Adrenal gland (tissue), 9 donors: ENCODE measurements at regions not wholly inside any gene's neighbourhood (a gene's known extent, or its start where the extent isn't known, plus 50 kb on each side); places are given as distances from the start of the nearest gene placed in this dataset.
"Not testable (repeated sequence)": the region's sequence is repeated elsewhere in the genome, so short reads cannot be mapped to it uniquely, and the experiment has no call there.

Experiments used
- DNase-seq, 7 donors: peaks; one replicate each; pipeline ENCODE4 v3.0.0-alpha.2; 2019 to 2020
- H3K27ac ChIP-seq, 5 donors: fragments of 200-600 bp; sonication (generic) in 4 of 5; 1 replicate in 3 of 5; 2 replicates in 2 of 5; pipeline versions ENCODE4 v1.5.1 to v1.8.0; 2016 to 2020; ENCODE audit warnings: mild to moderate bottlenecking in 1 of 5
- H3K27me3 ChIP-seq: fragments of 200-600 bp; 2 replicates; pipeline ENCODE4 v1.8.0; 2021
- H3K36me3 ChIP-seq, 2 donors: fragments of 200-600 bp; replicated peaks in 1 of 2; 1 replicate in 1 of 2; 2 replicates in 1 of 2; pipeline versions ENCODE4 v1.5.1 to v1.8.0; 2018 to 2022
- H3K4me1 ChIP-seq, 2 donors: fragments of 200-600 bp; replicated peaks in 1 of 2; 1 replicate in 1 of 2; 2 replicates in 1 of 2; pipeline versions ENCODE4 v1.5.1 to v1.8.0; 2018 to 2021
- H3K4me3 ChIP-seq, 4 donors: fragments of 200-600 bp; sonication (generic) in 3 of 4; one replicate each; pipeline ENCODE4 v1.5.1; 2016 to 2018
- H3K9me3 ChIP-seq, 3 donors: fragments of 200-600 bp; sonication (generic) in 1 of 3; replicated peaks in 1 of 3; 1 replicate in 2 of 3; 2 replicates in 1 of 3; pipeline versions ENCODE4 v1.5.1 to v1.8.0; 2016 to 2021
- POLR2A ChIP-seq, 2 donors: fragments of 450-650 bp; IDR thresholded peaks; one replicate each; pipeline ENCODE4 v1.6.1; 2017; ENCODE audit warnings: antibody characterized with exemption in 2 of 2, mild to moderate bottlenecking in 2 of 2, moderate library complexity in 1 of 2
- WGBS, 4 donors: extraction: QIAGEN DNeasy Blood & Tissue Kit in 2 of 4; methylation state at CpG; one replicate each; pipeline versions ENCODE4 v1.1.5 to v1.1.7; 2013 to 2017; 5-methylcytosine and 5-hydroxymethylcytosine counted together
- intact Hi-C, 2 donors: fragments of 100-400 bp; cut with DNase I; formaldehyde crosslinking; loops; one replicate each; pipeline versions ENCODE4 v1.14.1 to v1.15.0; 2022 to 2023
- TF ChIP-seq, protein P1 (sequence below), 6 experiments: fragments of 450-650 bp in 4 of 6; fragments of 200-600 bp in 2 of 6; sonication (generic) in 1 of 6; IDR thresholded peaks; 1 replicate in 5 of 6; 2 replicates in 1 of 6; pipeline versions ENCODE4 v1.5.1 to v1.8.0; 2016 to 2021; ENCODE audit warnings: antibody characterized with exemption in 6 of 6, mild to moderate bottlenecking in 2 of 6, moderate library complexity in 1 of 6
- donor health status: healthy with polysubstance abuse.
- donor health status: Bipolar disorder and iron deficiency.
- donor health status: DM: yes; HTN: yes; CAD: no.
- donor health status: DM: no; HTN: no; CAD: no.
- donor health status: DM: no; HTN: no; CAD: no.

DNA sequence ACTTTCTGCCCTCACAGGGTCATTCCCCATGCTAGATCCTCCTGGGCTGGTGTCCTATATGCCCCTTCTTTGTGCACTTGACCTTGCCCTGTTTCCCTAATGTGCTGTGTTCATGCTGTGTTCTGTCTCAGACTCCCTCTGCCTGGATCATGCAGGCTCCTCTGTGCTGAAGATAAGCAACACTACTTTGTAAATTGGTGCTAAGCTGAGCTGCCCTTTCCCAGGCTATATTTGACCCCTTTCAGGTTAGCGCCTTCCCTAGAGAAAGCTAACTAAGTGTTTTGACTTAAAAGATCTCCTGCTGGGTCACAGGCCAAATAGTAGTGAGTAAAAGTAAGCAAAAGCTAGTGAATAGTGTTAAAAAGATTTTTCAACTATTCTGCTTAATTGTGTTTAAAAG, 257.2 kb upstream of the RGPD4 start:
- Histone ChIP-seq H3K27ac (no peak overlapping the region), H3K27me3 (no peaks in the 10 kb centered on the region), H3K36me3 (no peaks in the 10 kb centered on the region), H3K4me3 (no peak overlapping the region), H3K4me1 (no peaks in the 10 kb centered on the region), H3K9me3 (no peaks in the 10 kb centered on the region)
- 76 to 90% (median 83%) methylated on average over 1 of the region's 1 CpG for WGBS, 4 donors
- TF ChIP-seq, protein P1, sequence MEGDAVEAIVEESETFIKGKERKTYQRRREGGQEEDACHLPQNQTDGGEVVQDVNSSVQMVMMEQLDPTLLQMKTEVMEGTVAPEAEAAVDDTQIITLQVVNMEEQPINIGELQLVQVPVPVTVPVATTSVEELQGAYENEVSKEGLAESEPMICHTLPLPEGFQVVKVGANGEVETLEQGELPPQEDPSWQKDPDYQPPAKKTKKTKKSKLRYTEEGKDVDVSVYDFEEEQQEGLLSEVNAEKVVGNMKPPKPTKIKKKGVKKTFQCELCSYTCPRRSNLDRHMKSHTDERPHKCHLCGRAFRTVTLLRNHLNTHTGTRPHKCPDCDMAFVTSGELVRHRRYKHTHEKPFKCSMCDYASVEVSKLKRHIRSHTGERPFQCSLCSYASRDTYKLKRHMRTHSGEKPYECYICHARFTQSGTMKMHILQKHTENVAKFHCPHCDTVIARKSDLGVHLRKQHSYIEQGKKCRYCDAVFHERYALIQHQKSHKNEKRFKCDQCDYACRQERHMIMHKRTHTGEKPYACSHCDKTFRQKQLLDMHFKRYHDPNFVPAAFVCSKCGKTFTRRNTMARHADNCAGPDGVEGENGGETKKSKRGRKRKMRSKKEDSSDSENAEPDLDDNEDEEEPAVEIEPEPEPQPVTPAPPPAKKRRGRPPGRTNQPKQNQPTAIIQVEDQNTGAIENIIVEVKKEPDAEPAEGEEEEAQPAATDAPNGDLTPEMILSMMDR (IDR thresholded peaks at IDR 0.05) = no peak
- TF ChIP-seq POLR2A (IDR thresholded peaks at IDR 0.05) = no peak
- intact Hi-C loops = no loop called here
- no peak for DNase-seq

DNA sequence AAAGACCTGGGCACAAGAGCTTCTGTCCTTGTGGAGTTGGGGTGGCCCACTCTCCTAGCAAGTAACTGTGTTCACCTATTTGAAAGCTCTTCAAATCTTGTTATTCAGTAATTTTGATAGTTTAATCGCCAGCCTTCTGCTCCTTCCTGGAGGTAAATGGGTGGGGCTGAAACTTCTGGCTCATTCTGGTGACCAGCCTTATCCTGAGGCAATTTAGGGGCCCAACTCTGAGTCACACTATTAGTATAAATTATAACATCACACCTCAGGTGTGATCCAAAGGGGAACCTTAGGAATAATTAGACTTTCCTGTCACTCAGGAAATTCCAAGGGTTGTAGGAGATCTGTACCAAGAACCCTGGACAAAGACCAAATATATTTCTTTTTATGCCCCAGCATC, 255.8 kb upstream of the RGPD4 start:
- TF ChIP-seq POLR2A (IDR thresholded peaks at IDR 0.05) = no peak
- Histone ChIP-seq H3K27me3 (no peaks in the 10 kb centered on the region), H3K27ac (no peak overlapping the region), H3K9me3 (no peaks in the 10 kb centered on the region), H3K36me3 (no peaks in the 10 kb centered on the region), H3K4me3 (no peak overlapping the region), H3K4me1 (no peaks in the 10 kb centered on the region)
- DNase-seq = no peak
- 61 to 86% (median 77%) methylated on average over 1 of the region's 1 CpG for WGBS, 4 donors
- intact Hi-C loops = no loop called here

- H3K4me1 ChIP-seq, H3K27me3 ChIP-seq, H3K4me3 ChIP-seq, H3K36me3 ChIP-seq, H3K9me3 ChIP-seq, intact Hi-C loops, H3K27ac ChIP-seq: not testable (repeated sequence)
- TF ChIP-seq, protein P1 (IDR thresholded peaks at IDR 0.05) = peak in 3 of 6 experiments; percentile 8 to 39 (median 13)
- DNase-seq = peak in 6 of 7 donors; percentile 13 to 57 (median 46)
- 66 to 82% (median 74%) methylated on average over 4 to 13 of the region's 13 CpGs for WGBS, 4 donors
Measured at GRCh38 chr2:107572890-107573289, 253.8 kb upstream of the RGPD4 start.

DNA sequence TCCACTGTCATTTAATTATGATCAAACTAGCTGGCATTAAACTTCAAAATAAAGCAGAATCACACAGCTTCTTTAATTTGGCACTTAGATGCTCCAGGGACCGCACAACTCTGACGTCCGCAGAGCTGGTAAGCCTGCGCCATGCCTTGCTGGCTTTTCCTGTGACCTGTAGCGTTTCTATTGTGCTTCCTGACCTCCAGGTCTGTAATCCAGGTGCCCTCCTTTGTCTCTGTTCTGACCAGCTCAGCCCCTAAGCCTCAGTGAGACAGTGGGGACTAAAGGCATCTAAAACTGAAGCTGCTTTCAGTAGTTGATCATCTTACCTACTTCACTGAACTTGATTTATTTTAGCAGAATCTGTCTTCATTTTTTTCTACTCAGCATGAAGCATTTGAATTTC, 249.7 kb upstream of the RGPD4 start:
- intact Hi-C loops = no loop called here

DNA sequence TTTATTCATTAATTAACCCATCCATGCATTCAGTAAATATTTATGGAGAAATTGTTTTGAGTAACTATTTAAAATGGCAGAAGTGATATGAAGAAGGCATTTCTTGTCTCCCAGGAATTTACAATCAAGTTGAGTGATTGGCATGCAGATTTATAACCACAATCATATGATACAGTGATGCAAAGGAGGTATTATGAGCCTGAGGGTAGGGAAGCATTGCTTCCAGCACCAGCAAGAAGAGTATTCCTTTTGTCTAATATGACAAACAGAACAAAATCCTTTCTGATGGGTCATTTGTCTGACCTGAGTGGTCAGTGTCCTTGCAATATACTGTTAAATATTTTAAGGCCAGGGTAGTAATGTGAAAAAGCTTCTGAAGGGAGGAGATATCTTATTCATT, 244.2 kb upstream of the RGPD4 start:
- H3K4me3 ChIP-seq = no peak overlapping the region
- no peak for DNase-seq
- intact Hi-C loops = no loop called here
- no peak overlapping the region for H3K27ac ChIP-seq
- peaks cover 0 to 5% of the 10 kb centered on the region in 2 donors for H3K4me1 ChIP-seq
- H3K27me3 ChIP-seq = no peaks in the 10 kb centered on the region
- H3K9me3 ChIP-seq = no peaks in the 10 kb centered on the region
- H3K36me3 ChIP-seq = no peaks in the 10 kb centered on the region
- TF ChIP-seq, protein P1 (IDR thresholded peaks at IDR 0.05) = no peak
- no peak for TF ChIP-seq POLR2A (IDR thresholded peaks at IDR 0.05)

More for the DNA sequence above, 249.7 kb upstream of the RGPD4 start:
- no peak for TF ChIP-seq POLR2A (IDR thresholded peaks at IDR 0.05)
- TF ChIP-seq, protein P1 (IDR thresholded peaks at IDR 0.05) = no peak
- no peaks in the 10 kb centered on the region for H3K27me3 ChIP-seq
- 76 to 89% (median 80%) methylated on average over 5 of the region's 5 CpGs for WGBS, 4 donors
- no peak overlapping the region for H3K4me3 ChIP-seq
- H3K9me3 ChIP-seq = no peaks in the 10 kb centered on the region
- no peak overlapping the region for H3K27ac ChIP-seq
- no peak for DNase-seq
- no peaks in the 10 kb centered on the region for H3K4me1 ChIP-seq
- no peaks in the 10 kb centered on the region for H3K36me3 ChIP-seq
